ENCODE measurements at regions not wholly inside any gene's neighbourhood (a gene's known extent, or its start where the extent isn't known, plus 50 kb on each side); places are given as distances from the start of the nearest gene placed in this dataset.
"Not testable (repeated sequence)": the region's sequence is repeated elsewhere in the genome, so short reads cannot be mapped to it uniquely, and the experiment has no call there.

DNA sequence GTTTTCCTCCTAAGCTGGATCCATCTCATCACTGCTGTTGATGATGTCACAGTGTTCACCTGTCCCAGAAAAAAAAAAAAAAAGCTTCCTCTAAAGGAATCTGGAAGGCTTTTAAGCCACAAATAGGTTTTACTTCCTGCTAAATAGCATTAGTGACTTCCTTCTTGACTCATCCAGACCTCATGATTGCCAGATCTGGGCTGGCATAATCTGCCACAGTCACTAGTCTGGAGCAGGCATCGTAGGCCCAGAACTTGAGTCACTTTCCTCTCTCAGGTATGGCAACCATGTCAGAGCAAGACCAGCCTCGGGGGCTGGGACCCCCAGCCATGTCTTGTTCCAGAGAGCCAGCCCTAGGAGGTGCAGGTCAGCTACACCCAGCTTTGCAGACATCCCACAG is 266.5 kb upstream of the CADM2 start:
- ATAC-seq: no peak
- no peak for TF ChIP-seq ZNF8 (CRISPR knock-in tag; IDR thresholded peaks at IDR 0.05)
- TF ChIP-seq ARNTL (CRISPR knock-in tag; IDR thresholded peaks at IDR 0.05; ENCODE audit: borderline replicate concordance, low read depth): no peak

DNA sequence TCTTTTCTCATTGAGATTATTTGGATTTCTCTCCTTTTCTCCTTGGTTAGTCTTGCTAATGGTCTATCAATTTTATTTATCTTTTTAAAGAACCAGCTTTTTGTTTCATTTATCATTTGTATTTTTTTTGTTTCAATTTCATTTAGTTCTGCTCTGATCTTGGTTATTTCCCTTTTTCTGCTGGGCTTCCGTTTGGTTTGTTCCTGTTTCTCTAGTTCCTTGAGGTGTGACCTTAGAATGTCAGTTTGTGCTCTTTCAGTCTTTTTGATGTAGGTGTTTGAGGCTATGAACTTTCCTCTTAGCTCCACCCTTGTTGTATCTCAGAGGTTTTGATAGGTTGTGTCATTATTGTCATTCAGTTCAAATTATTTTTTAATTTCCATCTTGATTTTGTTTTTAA is 248.5 kb upstream of the CADM2 start:
- not testable (repeated sequence) for ATAC-seq

DNA sequence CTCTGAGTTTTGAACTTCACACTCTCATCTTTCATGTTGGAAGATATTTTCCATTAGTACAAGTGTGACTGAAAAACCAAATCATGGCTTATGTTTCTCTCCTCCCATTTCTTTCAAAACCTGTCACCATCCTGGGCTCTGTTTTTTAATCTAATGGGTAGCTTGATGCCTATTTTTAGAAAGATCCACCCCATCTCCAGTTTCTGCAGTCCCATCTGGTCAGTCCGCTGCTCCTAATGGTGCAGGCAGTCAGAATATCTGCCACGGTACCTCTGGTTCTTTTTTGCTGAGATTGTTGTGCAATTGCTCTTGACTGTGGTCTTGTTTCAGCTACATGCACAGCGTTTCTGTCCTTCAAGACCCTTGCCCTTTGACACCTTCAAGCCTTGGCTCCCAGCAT is 240.9 kb upstream of the CADM2 start:
- ATAC-seq: no peak
- TF ChIP-seq ZFP30 (CRISPR knock-in tag; IDR thresholded peaks at IDR 0.05): no peak
- TF ChIP-seq ISL1 (CRISPR knock-in tag; IDR thresholded peaks at IDR 0.05): no peak

DNA sequence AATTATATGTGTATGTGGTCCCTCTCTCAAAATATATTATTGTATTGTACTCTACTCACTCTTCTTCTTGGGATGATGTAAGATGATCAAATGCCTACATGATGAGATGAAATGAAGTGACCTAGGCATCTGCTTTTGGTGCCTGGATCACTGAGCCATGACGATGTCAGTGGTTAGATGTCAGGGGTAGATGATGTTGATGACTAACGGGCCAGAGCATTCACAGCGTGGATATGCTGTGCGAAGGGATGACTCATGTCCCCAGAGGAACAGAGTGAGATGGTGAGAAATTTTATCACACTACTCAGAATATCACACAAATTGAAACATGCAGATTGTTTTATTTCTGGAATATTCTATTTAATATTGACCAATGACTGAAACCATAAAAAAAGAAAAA is 233.9 kb upstream of the CADM2 start:
- no peak for TF ChIP-seq ZFP30 (CRISPR knock-in tag; IDR thresholded peaks at IDR 0.05)
- TF ChIP-seq, protein P1, sequence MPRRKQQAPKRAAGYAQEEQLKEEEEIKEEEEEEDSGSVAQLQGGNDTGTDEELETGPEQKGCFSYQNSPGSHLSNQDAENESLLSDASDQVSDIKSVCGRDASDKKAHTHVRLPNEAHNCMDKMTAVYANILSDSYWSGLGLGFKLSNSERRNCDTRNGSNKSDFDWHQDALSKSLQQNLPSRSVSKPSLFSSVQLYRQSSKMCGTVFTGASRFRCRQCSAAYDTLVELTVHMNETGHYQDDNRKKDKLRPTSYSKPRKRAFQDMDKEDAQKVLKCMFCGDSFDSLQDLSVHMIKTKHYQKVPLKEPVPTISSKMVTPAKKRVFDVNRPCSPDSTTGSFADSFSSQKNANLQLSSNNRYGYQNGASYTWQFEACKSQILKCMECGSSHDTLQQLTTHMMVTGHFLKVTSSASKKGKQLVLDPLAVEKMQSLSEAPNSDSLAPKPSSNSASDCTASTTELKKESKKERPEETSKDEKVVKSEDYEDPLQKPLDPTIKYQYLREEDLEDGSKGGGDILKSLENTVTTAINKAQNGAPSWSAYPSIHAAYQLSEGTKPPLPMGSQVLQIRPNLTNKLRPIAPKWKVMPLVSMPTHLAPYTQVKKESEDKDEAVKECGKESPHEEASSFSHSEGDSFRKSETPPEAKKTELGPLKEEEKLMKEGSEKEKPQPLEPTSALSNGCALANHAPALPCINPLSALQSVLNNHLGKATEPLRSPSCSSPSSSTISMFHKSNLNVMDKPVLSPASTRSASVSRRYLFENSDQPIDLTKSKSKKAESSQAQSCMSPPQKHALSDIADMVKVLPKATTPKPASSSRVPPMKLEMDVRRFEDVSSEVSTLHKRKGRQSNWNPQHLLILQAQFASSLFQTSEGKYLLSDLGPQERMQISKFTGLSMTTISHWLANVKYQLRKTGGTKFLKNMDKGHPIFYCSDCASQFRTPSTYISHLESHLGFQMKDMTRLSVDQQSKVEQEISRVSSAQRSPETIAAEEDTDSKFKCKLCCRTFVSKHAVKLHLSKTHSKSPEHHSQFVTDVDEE (CRISPR knock-in tag; IDR thresholded peaks at IDR 0.05): no peak
- TF ChIP-seq, protein P2, sequence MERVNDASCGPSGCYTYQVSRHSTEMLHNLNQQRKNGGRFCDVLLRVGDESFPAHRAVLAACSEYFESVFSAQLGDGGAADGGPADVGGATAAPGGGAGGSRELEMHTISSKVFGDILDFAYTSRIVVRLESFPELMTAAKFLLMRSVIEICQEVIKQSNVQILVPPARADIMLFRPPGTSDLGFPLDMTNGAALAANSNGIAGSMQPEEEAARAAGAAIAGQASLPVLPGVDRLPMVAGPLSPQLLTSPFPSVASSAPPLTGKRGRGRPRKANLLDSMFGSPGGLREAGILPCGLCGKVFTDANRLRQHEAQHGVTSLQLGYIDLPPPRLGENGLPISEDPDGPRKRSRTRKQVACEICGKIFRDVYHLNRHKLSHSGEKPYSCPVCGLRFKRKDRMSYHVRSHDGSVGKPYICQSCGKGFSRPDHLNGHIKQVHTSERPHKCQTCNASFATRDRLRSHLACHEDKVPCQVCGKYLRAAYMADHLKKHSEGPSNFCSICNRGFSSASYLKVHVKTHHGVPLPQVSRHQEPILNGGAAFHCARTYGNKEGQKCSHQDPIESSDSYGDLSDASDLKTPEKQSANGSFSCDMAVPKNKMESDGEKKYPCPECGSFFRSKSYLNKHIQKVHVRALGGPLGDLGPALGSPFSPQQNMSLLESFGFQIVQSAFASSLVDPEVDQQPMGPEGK (CRISPR knock-in tag; IDR thresholded peaks at IDR 0.05; ENCODE audit: borderline replicate concordance): no peak
- TF ChIP-seq ZNF565 (CRISPR knock-in tag; conservative IDR thresholded peaks at IDR 0.05; ENCODE audit: low read depth): no peak
- no peak for TF ChIP-seq SNAI2 (CRISPR knock-in tag; IDR thresholded peaks at IDR 0.05)
- TF ChIP-seq TOX (CRISPR knock-in tag; IDR thresholded peaks at IDR 0.05; ENCODE audit: borderline replicate concordance): no peak
- TF ChIP-seq ZFP3 (CRISPR knock-in tag; IDR thresholded peaks at IDR 0.05): no peak
- no peak for ATAC-seq

DNA sequence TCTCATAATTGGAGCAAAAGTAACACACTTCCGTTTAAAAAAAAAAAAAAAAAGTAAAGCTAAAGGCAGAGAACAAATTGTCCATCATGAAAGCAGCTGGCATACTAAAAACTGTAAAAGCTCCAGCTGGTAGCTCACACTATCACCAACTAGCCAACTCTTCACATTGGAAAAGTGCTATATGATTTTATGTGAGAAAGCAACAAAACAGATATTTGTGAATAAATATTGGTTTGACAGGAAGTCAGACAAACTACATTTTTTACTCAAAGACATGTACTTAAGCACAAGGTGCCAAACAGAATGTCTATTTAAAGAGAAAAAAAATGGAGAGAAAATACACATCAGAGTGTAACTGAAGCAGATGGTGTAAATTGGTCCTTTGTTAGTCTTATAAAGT is 231.2 kb upstream of the CADM2 start:
- TF ChIP-seq ZFP3 (CRISPR knock-in tag; IDR thresholded peaks at IDR 0.05) (no peak), ESRRG (CRISPR knock-in tag; IDR thresholded peaks at IDR 0.05) (no peak), SNAI2 (CRISPR knock-in tag; IDR thresholded peaks at IDR 0.05) (no peak), BACH2 (CRISPR knock-in tag; IDR thresholded peaks at IDR 0.05; ENCODE audit: borderline replicate concordance) (no peak), ZNF70 (CRISPR knock-in tag; IDR thresholded peaks at IDR 0.05) (no peak), ZC3H10 (CRISPR knock-in tag; IDR thresholded peaks at IDR 0.05) (no peak), GLIS3 (CRISPR knock-in tag; IDR thresholded peaks at IDR 0.05) (no peak), ZNF8 (CRISPR knock-in tag; IDR thresholded peaks at IDR 0.05) (no peak), CSDC2 (CRISPR knock-in tag; IDR thresholded peaks at IDR 0.05) (no peak), ARNTL (CRISPR knock-in tag; IDR thresholded peaks at IDR 0.05; ENCODE audit: borderline replicate concordance, low read depth) (no peak), TCF4 (CRISPR knock-in tag; IDR thresholded peaks at IDR 0.05; ENCODE audit: borderline replicate concordance) (no peak), ZFP30 (CRISPR knock-in tag; IDR thresholded peaks at IDR 0.05) (no peak), ZNF565 (CRISPR knock-in tag; conservative IDR thresholded peaks at IDR 0.05; ENCODE audit: low read depth) (no peak), TOX (CRISPR knock-in tag; IDR thresholded peaks at IDR 0.05; ENCODE audit: borderline replicate concordance) (no peak)
- TF ChIP-seq, protein P1 (CRISPR knock-in tag; IDR thresholded peaks at IDR 0.05): no peak
- TF ChIP-seq, protein P2 (CRISPR knock-in tag; IDR thresholded peaks at IDR 0.05; ENCODE audit: borderline replicate concordance): no peak
- TF ChIP-seq, protein P3, sequence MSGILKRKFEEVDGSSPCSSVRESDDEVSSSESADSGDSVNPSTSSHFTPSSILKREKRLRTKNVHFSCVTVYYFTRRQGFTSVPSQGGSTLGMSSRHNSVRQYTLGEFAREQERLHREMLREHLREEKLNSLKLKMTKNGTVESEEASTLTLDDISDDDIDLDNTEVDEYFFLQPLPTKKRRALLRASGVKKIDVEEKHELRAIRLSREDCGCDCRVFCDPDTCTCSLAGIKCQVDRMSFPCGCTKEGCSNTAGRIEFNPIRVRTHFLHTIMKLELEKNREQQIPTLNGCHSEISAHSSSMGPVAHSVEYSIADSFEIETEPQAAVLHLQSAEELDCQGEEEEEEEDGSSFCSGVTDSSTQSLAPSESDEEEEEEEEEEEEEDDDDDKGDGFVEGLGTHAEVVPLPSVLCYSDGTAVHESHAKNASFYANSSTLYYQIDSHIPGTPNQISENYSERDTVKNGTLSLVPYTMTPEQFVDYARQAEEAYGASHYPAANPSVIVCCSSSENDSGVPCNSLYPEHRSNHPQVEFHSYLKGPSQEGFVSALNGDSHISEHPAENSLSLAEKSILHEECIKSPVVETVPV (CRISPR knock-in tag; IDR thresholded peaks at IDR 0.05): no peak
- no peak for ATAC-seq

DNA sequence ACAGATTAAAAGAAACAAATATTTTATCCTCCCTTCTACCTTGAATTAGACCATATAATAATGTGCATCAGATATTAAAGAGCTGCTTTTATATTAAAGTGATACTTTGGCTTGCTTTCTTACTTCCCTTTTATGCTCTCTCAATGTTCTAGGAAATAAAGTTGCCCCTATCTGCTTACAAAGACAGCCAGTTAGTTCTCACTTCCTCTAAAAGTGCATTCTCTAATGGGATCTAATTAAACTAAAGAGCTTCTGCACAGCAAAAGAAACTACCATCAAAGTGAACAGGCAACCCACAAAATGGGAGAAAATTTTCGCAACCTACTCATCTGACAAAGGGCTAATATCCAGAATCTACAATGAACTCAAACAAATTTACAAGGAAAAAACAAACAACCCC is 224.1 kb upstream of the CADM2 start:
- ATAC-seq: not testable (repeated sequence)
